K562 (cell line): ENCODE measurements at regions not wholly inside any gene's neighbourhood (a gene's known extent, or its start where the extent isn't known, plus 50 kb on each side); places are given as distances from the start of the nearest gene placed in this dataset.

Experiments used
- BDP1 ChIP-seq: IDR thresholded peaks from 3 replicates; pipeline ENCODE4 v1.6.1; 2011; ENCODE audit not compliant: insufficient read length, insufficient read depth
- DMBX1 ChIP-seq: fragments of 250-450 bp; sonication (Bioruptor Pico); IDR thresholded peaks from 2 replicates; pipeline ENCODE4 v1.8.0; 2022; ENCODE audit warnings: inconsistent platforms, mild to moderate bottlenecking, moderate library complexity, borderline replicate concordance
- EP300 ChIP-seq: IDR thresholded peaks from 2 replicates; pipeline ENCODE4 v1.6.1; 2012; ENCODE audit warnings: low read length, improper control_type of control experiment
- FOXP4 ChIP-seq: sonication (generic); formaldehyde crosslinking; IDR thresholded peaks from 2 replicates; pipeline ENCODE4 v1.8.0; 2022; ENCODE audit warnings: mild to moderate bottlenecking, missing genetic modification reagents, borderline replicate concordance
- MAFK ChIP-seq: IDR thresholded peaks from 2 replicates; pipeline ENCODE4 v1.6.1; 2011; ENCODE audit warnings: low read length, improper control_type of control experiment
- NCOA6 ChIP-seq: fragments of 450-650 bp; IDR thresholded peaks from 2 replicates; pipeline ENCODE4 v1.6.1; 2017; ENCODE audit warnings: mild to moderate bottlenecking
- RBM17 ChIP-seq: fragments of 200-400 bp; formaldehyde crosslinking; IDR thresholded peaks from 2 replicates; pipeline ENCODE4 v1.6.1; 2017; ENCODE audit warnings: low read depth, mild to moderate bottlenecking, low read length, borderline replicate concordance
- RFX1 ChIP-seq: fragments of 450-650 bp; IDR thresholded peaks from 2 replicates; pipeline ENCODE4 v1.6.1; 2016; ENCODE audit warnings: mild to moderate bottlenecking, moderate library complexity
- RUNX1 ChIP-seq: sonication (generic); IDR thresholded peaks from 2 replicates; pipeline ENCODE4 v1.6.1; 2016; ENCODE audit warnings: antibody characterized with exemption, low read depth
- SAFB2 ChIP-seq: fragments of 200-400 bp; formaldehyde crosslinking; IDR thresholded peaks from 2 replicates; pipeline ENCODE4 v1.6.1; 2018; ENCODE audit warnings: borderline replicate concordance, low read length, low read depth, moderate library complexity; ENCODE audit not compliant: severe bottlenecking
- SRSF7 ChIP-seq: fragments of 200-400 bp; formaldehyde crosslinking; optimal IDR thresholded peaks from 2 replicates; pipeline ENCODE3; 2017; ENCODE audit warnings: mild to moderate bottlenecking, low read depth, low read length
- TAF1 ChIP-seq: IDR thresholded peaks from 2 replicates; pipeline ENCODE4 v1.6.1; 2011; ENCODE audit warnings: mild to moderate bottlenecking, low read length, moderate library complexity; ENCODE audit not compliant: insufficient read depth, control insufficient read depth, severe bottlenecking; ENCODE audit errors: extremely low read depth
- TRIM24 ChIP-seq, 2 experiments: fragments of 450-650 bp; IDR thresholded peaks; 2 replicates each; pipeline ENCODE4 v1.6.1; 2016
- ZBTB26 ChIP-seq: fragments of 450-650 bp; formaldehyde crosslinking; IDR thresholded peaks from 2 replicates; pipeline ENCODE4 v1.4.0; 2022; ENCODE audit warnings: missing genetic modification characterization
- ZBTB7A ChIP-seq: IDR thresholded peaks from 2 replicates; pipeline ENCODE4 v1.6.1; 2011; ENCODE audit warnings: low read depth, mild to moderate bottlenecking, low read length, moderate library complexity, borderline replicate concordance; ENCODE audit not compliant: control insufficient read depth
- ZFPM2 ChIP-seq: fragments of 250-450 bp; sonication (Bioruptor Pico); IDR thresholded peaks from 2 replicates; pipeline ENCODE4 v1.5.1; 2022; ENCODE audit warnings: mild to moderate bottlenecking
- ZNF174 ChIP-seq: fragments of 250-450 bp; sonication (Bioruptor Pico); IDR thresholded peaks from 2 replicates; pipeline ENCODE4 v1.4.0; 2020; ENCODE audit warnings: mild to moderate bottlenecking
- ZNF311 ChIP-seq: fragments of 250-450 bp; sonication (Bioruptor Pico); IDR thresholded peaks from 2 replicates; pipeline ENCODE4 v1.4.0; 2020; ENCODE audit warnings: mild to moderate bottlenecking, moderate library complexity
- ZNF436 ChIP-seq: fragments of 250-450, 450-650 bp; sonication (Bioruptor Pico); formaldehyde crosslinking; IDR thresholded peaks from 2 replicates; pipeline ENCODE4 v1.7.0; 2020; ENCODE audit warnings: mild to moderate bottlenecking
- ZNF830 ChIP-seq: fragments of 250-450 bp; sonication (Bioruptor Pico); IDR thresholded peaks from 2 replicates; pipeline ENCODE4 v1.5.0; 2021; ENCODE audit warnings: mild to moderate bottlenecking
- TF ChIP-seq, protein P1 (sequence below): fragments of 200-400 bp; formaldehyde crosslinking; IDR thresholded peaks from 2 replicates; pipeline ENCODE4 v1.6.1; 2017; ENCODE audit warnings: mild to moderate bottlenecking, low read depth, low read length, moderate library complexity
- TF ChIP-seq, protein P2 (sequence below), 2 experiments: fragments of 250-450 bp in 1 of 2; fragments of 450-650 bp in 1 of 2; sonication (Bioruptor Pico) in 1 of 2; IDR thresholded peaks; 2 replicates each; pipeline versions ENCODE4 v1.6.1 to v1.8.0; 2016 to 2021; ENCODE audit warnings: mild to moderate bottlenecking in 2 of 2, moderate library complexity in 2 of 2, missing compliant biosample characterization in 1 of 2, missing genetic modification characterization in 1 of 2

DNA sequence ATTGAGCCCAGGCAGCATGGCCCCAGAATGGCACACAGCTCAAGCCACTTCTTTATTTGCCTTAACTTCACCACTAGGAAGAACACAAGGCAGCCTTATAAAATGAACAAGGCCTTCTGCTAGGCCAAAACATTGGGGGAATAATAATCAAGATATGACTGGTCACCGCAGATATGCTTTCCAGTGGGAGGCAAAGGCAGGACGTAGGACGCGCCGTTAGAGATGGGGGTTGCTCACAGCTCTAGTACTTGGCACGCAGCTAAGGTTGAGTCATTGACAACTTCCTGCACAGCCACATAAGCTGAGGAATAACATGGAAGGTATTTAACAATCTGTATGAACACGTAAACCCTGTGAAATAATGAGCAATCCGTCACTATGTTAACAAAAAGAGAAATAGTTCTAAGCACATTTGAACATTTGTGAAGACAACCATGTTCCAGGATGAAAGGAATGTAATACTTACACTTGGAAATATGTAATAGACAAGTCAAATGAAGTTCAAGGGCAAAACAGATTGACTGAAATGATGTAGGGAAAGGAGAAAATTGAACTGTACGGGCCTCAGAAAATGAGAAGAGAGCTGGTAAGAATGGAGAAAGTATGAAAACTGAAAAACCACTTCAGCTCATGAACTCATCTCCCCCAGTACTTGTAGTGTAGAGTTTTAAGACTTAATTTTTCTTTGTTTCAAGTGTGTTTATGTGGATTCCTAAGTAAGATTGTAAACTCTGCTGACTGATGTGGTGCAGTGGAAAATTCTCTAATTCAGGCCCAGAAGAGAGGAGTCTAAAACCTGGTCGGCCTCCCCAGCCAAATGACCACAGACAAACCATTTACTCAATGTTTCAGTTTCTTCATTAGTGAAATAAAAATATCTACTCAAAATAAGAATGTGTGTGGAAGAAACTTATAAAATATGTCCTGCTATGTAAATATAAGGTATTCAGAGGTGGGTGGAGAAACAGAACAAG, 59.3 kb upstream of the CCDC91 start (continued):
- peak; percentile 43 for TF ChIP-seq TAF1
- no peak for TF ChIP-seq ZNF174
- no peak for TF ChIP-seq ZNF830 (CRISPR knock-in tag)
- TF ChIP-seq ZNF436 (CRISPR knock-in tag): no peak
- TF ChIP-seq, protein P1, sequence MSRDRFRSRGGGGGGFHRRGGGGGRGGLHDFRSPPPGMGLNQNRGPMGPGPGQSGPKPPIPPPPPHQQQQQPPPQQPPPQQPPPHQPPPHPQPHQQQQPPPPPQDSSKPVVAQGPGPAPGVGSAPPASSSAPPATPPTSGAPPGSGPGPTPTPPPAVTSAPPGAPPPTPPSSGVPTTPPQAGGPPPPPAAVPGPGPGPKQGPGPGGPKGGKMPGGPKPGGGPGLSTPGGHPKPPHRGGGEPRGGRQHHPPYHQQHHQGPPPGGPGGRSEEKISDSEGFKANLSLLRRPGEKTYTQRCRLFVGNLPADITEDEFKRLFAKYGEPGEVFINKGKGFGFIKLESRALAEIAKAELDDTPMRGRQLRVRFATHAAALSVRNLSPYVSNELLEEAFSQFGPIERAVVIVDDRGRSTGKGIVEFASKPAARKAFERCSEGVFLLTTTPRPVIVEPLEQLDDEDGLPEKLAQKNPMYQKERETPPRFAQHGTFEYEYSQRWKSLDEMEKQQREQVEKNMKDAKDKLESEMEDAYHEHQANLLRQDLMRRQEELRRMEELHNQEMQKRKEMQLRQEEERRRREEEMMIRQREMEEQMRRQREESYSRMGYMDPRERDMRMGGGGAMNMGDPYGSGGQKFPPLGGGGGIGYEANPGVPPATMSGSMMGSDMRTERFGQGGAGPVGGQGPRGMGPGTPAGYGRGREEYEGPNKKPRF: no peak
- peak; percentile 49; the same call in 1 of the 2 replicates for TF ChIP-seq DMBX1 (CRISPR knock-in tag)
- TF ChIP-seq SRSF7: no peak
- no peak; the same call in 1 of the 2 replicates for TF ChIP-seq MAFK
- no peak for TF ChIP-seq ZBTB26 (CRISPR knock-in tag)
- TF ChIP-seq ZNF311 (CRISPR knock-in tag): no peak
- peak; percentile 70 to 78 for TF ChIP-seq TRIM24 (IDR thresholded peaks at IDR 0.05)
- no peak for TF ChIP-seq NCOA6
- TF ChIP-seq FOXP4: no peak
- no peak for TF ChIP-seq ZBTB7A
- TF ChIP-seq RBM17: no peak
- no peak for TF ChIP-seq RUNX1
- TF ChIP-seq EP300: peak; percentile 95
- TF ChIP-seq RFX1: 0 out of 2 replicates have a peak, but pooled peaks have one; percentile 6
- TF ChIP-seq, protein P2, sequence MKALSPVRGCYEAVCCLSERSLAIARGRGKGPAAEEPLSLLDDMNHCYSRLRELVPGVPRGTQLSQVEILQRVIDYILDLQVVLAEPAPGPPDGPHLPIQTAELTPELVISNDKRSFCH (CRISPR knock-in tag; IDR thresholded peaks at IDR 0.05): no peak
- TF ChIP-seq, protein P2 (tag; IDR thresholded peaks at IDR 0.05): peak; percentile 58; the same call in 1 of the 2 replicates
- TF ChIP-seq ZFPM2 (CRISPR knock-in tag): no peak
- no peak for TF ChIP-seq BDP1
- TF ChIP-seq SAFB2: no peak
